ENCODE measurements at regions not wholly inside any gene's neighbourhood (a gene's known extent, or its start where the extent isn't known, plus 50 kb on each side); places are given as distances from the start of the nearest gene placed in this dataset.

DNA sequence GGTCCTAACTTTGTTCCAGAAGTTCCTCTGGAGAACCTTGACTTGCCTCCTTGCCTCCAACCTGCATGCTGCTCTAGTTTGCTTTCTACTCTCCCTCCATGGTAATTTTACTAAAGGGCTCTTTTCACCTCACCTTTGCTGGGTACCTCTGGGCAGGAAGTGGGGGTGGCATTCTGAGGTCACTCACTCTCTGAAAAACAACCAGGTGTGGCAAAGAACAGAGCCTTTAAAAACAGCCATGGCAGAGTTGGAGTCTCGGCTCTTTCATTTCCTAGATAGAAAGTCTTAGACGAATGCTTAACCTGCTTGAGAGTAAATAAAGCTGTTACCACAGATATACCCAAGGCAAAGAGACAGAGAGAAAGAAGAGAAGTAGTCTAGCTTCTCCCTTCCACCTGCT, 827.9 kb downstream of the BCL11B start:
- DNase-seq (ENCODE audit: low read depth in 2 of 2) = no peak

DNA sequence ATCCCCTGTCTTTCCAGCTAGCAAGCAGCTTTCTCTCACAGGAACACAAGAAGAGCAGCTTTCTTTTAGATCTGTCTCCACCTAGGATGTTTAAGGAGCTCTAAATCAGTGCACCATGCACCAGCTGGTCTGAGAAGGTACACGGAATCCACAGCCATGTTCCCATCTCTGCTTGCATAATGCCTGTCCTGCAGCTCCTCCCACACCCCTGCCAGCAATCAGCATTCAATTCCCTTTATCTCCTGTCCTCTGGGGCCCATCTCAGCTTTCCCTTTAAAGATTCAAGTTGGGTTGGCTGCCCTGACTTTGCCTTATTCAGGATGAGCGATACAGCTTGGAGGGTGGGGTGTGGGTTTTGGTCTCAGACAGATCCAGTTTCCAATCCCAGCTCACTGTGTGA, 826.3 kb downstream of the BCL11B start:
- DNase-seq (ENCODE audit: low read depth in 2 of 2) = no peak

DNA sequence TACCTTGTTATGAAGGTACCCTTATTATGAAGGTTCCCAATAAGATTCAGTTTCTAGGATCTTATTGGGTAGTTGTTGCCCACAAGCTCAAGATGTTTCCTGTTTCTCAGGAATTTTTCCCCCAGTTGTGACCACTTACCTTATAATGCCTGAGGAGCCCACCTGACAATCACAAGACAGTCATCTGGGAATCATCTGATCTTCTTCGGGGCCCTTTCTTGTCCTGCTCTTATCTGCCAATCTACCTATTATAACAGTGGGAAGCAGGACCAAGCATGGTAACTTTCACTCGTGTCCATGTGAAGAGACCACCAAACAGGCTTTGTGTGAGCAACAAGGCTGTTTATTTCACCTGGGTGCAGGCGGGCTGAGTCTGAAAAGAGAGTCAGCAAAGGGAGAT, 825.5 kb downstream of the BCL11B start:
- no peak for DNase-seq (ENCODE audit: low read depth in 2 of 2)

DNA sequence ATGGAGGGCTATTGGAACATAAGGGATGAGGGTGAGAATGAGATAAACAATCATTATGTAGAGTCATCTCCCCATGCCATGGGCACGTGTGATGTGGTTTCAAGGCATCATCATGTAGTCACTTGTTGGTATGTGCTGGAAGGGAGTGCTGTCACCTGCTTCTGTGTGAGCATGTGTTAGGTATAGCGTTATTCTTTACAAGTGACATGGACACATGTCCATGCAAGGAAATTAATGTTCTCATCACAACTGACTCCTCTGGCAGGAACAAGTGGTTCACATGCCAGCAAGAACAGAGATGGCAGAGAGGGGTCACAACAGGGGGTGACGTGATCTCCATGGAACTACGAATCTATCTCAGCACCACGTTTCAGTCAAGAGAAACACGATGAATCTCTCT, 815.8 kb downstream of the BCL11B start:
- DNase-seq (ENCODE audit: low read depth in 2 of 2) = no peak

DNA sequence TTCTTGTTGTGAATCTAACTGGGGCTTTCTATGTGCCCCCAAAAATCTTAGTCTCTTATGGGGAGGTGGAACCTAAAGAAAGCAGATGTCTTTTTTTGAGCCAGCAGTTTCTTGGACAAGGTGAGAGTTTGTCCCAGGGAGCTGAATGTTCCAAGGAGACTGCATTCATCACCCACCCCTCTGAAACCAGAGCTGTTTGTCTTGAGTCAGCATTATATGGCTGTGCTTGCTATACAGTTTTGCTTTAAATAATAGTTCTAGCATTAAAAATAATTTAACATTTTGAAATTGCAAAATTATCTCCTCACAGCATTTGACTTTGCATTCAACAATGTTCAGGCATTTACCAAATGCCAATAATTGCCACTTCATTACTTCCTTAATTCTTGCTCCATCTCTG, 813.3 kb downstream of the BCL11B start:
- DNase-seq (ENCODE audit: low read depth in 2 of 2) = no peak

DNA sequence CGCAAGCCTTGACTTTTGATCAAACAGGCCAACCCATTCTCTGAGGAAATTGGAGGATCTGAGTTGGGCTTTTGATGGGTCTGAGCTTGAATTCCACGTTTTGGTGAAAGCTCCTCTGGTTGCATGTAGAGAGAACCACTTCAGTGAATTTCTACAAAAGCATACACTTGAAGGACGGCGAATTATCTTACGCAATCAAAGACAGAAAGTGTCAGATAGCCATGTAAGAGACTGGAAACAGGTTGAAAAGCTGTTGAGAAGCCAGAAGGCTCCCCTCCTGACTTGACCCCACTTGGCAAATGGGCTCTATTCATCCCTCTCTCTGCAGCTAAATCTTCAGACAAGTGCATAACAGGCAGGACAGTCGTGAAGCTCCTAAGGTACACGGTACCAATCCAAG, 809.1 kb downstream of the BCL11B start:
- no peak for DNase-seq (ENCODE audit: low read depth in 2 of 2)

DNA sequence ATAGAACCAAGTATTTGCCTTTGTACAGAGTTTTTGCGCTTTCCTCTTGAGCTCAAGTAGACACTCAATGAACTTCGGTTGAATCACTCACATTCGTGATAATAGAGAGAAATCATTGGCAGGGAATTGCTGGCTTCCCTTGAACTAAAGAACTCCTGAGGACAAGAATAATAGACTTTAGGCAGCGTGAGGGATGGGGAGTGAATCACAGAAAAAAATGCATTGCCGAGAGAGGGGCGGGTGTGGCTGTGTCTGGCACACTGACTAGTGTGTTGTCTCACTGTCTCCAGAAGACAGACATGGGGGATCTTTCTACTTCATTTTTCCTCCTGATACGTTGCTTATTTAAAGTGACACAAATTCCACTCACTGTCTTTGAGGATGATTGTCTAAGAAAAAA, 805.2 kb downstream of the BCL11B start:
- no peak for DNase-seq (ENCODE audit: low read depth in 2 of 2)

DNA sequence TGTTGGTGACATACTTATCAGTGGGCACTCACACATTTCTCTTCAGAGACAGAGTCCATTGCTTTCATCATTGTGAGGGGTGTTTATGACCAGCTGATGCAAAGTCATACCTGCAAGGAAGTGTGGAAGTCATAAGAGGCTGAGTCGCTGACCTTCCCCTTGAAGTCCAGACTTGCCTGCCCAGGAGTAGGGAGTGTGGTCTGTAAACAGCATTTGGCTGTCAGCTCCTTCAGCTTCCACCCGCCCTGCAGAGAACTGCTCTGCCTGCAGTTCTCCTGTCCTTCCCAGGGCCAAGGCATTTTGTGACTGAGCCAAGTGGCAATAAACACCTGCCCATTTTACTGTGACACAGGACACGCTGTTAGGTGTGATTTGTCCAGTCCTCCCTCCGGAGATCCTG, 801.3 kb downstream of the BCL11B start:
- no peak for DNase-seq (ENCODE audit: low read depth in 2 of 2)

DNA sequence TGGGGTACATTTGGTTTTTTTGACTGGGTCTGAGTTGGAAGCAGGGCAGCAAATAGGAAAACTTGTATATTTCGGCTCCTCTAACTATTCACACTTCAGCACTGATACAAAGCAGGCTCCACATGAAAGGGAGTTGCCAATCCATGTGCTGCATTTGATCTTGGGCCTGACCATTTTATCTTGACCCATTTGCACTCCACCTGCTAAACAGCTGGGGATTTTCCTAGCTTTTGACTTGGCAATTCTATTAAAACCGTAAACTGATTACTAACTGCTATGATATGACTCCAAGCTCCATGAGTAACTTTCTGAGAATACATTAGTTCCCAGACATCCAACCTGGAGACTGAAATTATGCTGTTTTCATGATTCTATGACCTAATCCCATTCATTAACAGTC, 797.1 kb downstream of the BCL11B start:
- DNase-seq (ENCODE audit: low read depth in 2 of 2) = no peak

DNA sequence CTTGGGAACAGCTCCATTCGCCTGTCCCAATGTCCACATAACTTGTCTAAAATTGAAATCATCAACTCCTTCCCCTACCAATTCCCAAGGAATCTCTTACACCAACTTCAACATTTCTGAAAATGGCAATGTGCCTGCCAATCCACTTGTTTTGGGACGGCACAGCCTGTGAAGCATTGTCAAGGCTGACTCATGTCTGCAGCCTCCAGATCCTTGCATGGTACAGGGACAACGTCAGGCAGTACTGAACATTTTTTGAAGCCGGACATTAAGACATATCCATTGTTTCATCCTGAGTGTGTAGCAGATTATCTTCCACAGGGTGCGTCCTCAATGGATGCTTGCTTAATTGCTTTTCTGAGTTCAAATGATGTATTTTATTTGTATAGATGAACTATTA, 794.1 kb downstream of the BCL11B start:
- DNase-seq (ENCODE audit: low read depth in 2 of 2) = no peak

DNA sequence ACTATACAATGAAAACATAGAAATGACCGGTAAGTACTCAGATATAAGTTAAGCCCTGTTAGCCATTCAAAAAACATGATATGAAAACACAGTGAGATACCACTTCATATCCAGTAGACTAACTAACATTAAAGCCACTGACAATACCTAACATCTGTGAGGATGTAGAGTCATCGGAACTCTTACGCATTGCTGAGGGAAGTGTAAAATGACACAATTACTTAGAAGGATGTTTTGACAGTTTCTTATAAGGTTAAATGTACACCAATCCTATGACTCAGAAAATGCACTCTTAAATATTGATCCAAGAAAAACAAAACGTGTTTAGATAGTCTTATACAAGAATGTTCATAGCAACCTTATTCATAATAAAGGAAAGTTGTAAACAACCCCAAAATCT, 782.9 kb downstream of the BCL11B start:
- no peak for DNase-seq (ENCODE audit: low read depth in 2 of 2)

DNA sequence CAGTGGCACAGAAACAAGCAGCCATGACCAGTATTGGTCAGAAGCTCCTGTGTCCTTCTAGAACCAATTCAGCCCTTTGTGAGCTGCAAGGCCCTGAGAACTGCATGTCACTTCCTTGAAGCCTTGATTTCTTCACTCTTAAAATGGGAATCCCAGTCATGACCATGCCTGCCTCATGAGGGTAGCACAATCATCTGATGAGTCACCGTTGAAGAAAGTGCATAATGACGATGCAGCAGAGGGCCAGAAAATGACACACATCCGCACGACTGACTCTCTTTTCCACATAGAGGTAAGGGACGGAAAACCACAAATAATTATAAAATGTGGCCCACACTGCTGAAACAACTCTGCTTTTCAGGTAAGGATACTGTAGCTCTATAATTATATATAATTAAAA, 777.4 kb downstream of the BCL11B start:
- no peak for DNase-seq (ENCODE audit: low read depth in 2 of 2)

DNA sequence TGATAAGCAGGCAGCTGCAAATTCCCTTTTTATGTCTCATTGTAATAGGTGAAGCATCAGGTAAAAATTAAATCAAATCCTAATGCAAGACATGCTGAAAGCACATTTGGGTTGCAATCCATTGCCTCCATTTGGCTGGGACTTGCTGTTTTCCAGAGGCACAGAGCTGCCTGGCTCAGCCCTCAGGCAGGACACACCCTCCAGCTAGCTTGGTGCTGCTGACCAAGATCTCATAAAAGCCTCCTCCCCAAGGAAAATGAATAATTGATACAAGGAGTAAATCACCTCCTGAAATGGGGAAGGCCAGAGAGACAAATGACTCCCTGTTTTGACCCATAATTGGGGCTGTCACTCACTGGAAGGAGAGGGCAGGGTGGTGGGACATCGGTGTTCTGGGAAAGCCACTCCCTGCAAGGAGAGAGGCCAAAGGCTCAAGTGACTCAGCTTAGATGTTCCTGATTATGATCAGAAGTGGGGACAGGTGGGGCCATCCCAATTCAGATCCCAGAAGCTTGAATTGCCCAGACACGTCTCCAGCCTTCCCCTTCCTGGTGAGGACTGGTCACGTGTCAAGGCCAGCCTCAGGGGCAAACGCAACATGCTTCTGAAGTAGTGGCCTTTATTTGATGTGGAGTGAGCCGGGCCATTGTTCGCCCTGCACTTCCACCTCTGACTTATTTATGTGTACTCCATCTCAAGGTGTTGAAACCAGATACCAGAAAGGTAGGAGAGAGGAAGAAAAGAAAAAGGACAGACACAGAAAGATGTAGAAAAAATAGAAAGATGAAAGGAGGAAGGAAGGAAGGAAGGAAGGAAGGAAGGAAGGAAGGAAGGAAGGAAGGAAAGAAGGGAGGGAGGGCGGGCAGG, 773.7 kb downstream of the BCL11B start:
- no peak for DNase-seq (ENCODE audit: low read depth in 2 of 2)

DNA sequence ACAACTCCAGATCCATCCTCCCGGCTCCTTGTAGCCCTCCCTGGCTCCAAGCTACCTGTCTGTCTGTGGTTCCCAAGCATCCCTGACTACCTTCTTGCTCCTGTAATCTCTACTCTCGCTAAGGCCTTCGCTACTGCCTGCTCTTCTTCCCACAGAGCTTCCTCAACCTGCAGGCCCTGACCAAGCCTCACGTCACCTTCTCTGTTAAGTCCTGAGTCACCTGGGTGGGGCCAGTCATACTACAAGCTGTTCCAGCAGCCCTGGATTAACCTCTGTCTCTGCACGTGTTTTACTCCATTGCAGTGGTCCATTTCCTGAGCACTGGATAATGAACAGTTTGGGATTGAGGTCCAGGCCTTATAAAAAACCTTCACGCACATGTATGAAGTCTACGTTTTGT, 770.7 kb downstream of the BCL11B start:
- DNase-seq (ENCODE audit: low read depth in 2 of 2) = no peak

DNA sequence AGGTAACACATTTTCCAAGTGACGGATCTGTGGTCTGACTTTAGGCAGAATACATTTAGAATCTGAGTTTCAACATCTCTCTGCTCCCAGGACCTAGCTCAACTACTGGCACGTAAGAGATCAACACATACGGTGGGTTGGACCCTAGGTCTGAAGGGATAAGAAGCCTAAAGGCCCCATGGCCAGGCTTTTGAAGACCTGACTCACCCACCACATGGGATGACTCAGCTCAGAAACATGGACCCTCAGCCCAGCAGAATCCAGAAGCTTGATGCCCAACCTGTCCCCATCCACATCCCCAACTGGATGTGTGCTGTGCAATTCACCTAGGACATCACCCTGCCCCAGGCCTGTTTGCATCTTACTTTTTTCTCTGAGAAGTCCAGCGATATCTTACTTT, 770.2 kb downstream of the BCL11B start:
- no peak for DNase-seq (ENCODE audit: low read depth in 2 of 2)

DNA sequence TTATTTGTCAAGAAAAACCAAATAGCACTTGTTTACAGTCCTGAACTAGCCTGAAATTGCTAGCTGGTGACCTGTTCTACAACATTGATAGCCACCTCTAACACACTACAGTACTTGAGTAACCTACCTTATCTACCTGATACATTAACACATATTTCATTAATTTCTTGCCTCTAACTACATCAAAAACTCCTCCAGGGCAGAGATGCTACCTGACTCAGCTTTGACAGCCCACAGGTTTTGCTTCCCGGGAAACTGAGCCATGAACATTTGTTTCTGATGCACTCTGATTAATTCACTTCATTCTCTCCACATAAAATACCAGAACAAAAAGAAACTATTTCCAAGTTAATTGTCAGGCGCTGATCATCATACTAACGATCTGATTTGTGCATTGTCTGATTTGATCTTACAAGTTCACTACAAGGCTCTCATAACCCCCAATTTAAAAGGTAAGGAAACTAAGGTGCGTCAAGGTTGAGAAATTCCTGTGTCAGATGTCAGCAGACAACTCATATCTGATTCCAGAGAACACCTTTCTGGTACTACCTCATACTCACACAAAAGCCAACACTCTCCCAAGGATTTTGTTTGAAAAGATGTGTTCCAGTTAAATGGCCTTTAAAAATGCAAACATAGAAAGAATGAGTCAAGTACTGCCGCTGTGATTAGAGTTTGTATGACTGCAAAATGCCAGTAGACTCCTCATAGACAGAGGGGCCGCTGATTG, 768.7 kb downstream of the BCL11B start:
- no peak for DNase-seq (ENCODE audit: low read depth in 2 of 2)

DNA sequence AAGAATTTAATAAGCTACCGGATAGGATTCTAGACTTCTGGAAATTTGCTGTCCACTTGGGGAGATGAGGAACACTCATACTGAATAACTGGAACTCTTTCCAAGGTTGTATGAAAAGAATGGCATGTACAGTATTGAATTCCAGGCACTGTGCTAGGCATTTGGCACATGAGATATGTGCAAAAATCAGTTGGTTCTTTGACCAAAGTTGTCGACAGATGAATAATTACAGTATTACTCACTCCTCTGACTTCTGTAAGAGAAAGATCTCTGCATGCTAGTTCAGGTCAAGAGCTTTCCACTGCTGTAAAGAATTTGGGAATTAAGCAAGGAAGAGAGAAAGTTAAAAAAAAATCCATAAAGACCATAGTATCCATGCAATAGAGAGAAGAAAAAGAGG, 764.7 kb downstream of the BCL11B start:
- DNase-seq (ENCODE audit: low read depth in 2 of 2) = no peak

DNA sequence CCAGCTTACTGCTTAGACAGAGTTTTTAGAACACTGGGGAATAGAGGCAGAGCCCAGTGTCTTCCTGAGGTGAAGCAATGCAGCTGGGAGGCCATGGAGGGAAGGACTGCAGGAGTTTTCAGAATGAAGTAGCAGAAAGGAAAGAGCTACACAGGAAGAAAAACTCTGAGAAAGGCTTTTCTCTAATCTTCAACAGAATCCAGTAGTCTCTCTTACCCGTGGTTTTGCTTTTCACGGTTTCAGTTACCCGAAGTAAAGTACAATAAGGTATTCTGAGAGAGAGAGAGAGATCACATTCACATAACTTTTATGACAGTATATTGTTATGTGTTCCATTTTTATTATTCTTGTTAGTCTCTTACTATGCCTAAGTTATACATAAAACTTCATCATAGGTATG, 761.6 kb downstream of the BCL11B start:
- DNase-seq (ENCODE audit: low read depth in 2 of 2) = no peak

DNA sequence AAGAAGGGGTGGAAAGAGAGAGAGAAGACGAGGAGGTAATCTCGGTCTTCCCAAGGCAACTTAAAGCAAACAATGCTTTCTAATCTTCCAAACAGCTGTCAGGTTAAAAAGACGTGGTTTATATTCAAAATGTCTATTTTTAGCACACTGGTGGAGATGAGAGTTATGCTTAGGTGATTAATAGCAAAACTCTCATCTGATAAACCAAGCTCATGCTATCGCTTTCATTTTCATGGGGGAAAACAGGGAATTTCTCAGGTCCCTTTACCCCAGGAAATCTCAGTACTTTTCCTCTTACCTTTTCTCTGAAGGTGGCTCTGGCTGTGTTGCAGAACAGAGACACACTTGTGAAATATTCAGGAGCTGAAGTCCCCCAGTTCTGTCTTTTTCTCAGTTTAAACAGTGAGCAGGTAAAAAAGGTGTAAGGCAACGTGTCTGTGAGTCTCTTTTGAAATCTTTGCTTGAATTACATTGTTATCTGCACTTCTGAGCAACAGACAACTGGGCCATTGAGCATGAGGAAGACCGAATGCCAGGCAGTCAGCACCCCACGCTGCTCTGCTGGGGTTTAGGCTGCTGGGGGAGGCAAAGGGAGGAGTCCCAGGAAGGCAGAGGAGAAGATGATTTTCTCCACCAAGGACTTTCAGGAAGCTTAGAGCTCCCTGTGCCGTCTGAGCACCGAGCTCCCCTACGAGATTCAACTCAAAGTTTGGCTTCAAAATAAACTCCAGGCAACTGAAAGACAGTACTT, 759.3 kb downstream of the BCL11B start:
- DNase-seq (ENCODE audit: low read depth in 2 of 2) = no peak

DNA sequence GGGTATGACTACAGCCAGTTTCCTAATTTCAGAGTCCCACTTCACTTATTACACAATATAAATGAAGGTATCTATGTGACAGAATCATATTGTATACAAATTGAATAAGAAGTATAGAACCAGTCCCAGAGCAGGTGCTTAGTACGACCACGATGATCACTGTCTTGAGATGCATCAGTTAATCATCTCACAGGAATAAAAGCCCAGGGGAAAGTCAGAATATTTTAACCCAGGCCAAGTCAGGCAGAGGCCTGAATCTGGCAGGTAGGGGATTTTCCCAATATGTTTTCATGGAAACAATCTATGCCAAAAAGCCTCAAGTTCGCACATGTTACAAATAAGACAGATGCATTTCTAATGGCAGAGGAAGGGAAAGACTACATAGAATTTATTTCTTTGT, 758.4 kb downstream of the BCL11B start:
- DNase-seq (ENCODE audit: low read depth in 2 of 2) = no peak

DNA sequence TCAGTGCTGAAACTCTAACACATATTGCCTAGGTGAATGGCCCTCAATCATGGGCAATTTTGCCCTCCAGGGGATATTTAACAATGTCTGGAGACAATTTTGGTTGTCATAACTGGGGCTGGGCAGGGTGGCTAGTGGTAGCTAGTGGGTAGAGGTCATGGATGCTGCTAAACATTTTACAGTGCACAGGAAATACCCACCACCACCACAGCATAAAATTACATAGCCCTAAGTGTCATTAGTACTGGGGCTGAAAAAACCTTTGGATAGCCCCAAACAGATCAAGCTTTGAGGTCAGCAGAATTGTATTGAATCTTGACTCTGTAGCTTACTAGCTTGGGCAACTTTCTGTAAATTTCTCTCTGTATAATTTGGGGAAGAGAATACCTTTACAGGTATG, 758.0 kb downstream of the BCL11B start:
- DNase-seq (ENCODE audit: low read depth in 2 of 2) = no peak

DNA sequence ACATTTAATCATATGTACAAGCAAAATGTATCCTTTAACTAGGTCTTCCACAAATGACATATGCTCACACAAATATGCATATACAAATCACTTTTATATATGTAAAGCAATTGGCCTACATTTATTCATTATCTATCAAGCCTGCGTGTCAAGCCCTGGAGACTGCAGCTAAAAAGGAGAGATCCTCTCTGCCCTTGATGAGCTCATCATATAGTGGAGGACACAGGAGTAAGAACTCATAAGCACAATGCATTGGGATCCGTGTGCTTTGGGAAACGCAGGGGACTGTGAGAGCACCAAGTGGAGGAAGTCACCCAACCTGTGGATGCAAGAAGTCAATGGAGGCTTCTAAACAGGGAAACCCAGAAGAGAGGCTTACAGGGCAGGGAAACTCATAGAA, 735.7 kb downstream of the BCL11B start:
- no peak for DNase-seq (ENCODE audit: low read depth in 2 of 2)

DNA sequence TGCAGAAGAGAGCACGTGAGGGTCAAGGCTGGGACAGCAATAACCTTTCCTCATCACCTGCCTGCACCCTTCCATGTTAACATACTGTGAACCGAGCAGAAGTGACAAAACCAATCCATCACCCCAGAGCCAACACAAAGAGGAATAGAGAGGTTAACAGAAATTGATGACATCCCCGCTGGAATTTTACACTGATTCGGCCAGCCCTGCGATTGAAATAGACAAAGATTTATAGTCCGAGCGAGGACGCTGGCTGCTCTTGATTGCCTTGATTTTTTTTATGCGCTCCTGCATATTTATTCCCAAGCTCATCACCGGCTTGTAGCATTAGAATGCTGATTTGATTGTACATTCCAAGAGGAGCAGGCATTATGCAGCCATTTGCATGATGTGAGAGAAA, 729.7 kb downstream of the BCL11B start:
- DNase-seq (ENCODE audit: low read depth in 2 of 2) = no peak

Data from activated CD4-positive, alpha-beta T cell treated with anti-CD3 and anti-CD28 coated beads for 24 hours (primary cell).